DMS53 treated with DMSO at 0.1 percent for 48 hours (cell line): ENCODE measurements at regions not wholly inside any gene's neighbourhood (a gene's known extent, or its start where the extent isn't known, plus 50 kb on each side); places are given as distances from the start of the nearest gene placed in this dataset.

ENCODE experiments used
- DNase-seq: peaks from one replicate; lab custom pipeline; 2025; ENCODE audit not compliant: unreplicated experiment; lab: John Stamatoyannopoulos, UW

DNA sequence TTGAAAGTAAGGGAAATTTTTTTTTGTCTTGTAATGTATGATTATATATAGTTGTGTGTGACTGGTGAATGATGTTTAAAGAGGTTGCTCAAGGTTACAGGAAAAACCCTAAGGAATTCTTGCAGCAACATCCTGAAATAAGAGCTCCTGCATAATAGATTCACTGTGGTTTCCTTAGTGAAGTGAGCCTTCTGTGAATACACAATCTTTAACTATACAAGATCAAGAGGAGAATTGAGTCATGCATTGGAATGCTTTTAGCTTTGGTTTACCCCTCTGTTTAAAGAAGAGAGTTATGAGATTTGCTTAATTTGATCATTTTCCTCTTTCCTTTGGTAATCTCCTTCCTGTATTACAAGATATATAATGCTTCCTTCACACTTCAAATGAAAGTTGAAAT lies 141.6 kb upstream of the EYA4 start:
- no peak for DNase-seq

DNA sequence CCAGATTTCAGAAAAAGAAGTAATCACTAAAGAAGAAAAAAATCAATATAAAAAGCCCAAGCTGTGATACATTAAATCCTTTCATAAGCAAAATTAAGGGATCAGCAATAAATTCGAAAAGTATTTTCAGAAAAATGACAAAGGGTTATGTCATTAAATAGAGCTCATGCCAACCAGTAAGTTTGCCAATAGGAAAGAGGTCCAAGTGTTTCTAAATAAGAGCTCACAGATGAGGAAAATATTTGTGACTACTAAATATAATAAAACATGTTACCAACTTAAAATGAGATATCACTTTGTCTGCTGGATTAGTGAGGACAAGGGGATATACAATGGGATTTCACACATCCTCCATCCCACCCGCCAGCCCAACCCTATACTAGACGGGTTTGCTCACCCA lies 140.3 kb upstream of the EYA4 start:
- DNase-seq: no peak

DNA sequence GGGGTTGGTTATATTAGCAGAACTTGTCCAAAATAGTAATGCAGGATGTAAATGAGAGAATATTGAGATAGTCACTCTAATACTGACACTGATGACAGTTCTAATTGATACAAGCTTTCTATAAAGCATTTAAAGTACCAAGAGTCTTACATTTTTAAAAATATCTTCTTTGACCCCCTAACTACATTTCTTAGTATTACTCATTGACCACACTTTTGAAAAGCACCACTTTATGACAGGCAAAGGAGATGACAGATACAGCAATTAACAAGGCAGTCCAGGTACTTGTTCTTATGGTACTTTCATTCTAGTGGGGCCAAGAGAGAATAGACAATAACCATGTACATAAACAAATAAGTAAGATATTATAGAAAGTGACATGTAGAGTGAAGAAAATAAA lies 139.4 kb upstream of the EYA4 start:
- DNase-seq: no peak

DNA sequence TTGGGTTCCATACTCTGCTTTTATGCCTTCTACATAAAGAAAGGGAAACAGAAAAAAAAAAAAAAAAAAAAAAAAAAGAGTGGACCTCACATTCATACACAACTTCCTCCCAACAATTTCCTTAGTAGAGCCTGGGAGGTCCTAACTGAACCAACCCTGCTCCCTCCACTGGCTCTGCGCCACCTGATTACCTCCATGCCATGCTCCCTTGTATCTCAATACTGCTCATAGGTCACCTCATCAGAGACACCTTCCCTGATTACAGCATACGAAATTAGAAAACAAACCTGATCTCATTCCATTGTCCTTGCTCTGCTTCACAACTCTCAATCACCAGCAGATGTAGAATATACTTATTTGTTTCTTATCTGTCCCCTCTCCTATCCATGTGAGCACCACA lies 134.2 kb upstream of the EYA4 start:
- DNase-seq: no peak

DNA sequence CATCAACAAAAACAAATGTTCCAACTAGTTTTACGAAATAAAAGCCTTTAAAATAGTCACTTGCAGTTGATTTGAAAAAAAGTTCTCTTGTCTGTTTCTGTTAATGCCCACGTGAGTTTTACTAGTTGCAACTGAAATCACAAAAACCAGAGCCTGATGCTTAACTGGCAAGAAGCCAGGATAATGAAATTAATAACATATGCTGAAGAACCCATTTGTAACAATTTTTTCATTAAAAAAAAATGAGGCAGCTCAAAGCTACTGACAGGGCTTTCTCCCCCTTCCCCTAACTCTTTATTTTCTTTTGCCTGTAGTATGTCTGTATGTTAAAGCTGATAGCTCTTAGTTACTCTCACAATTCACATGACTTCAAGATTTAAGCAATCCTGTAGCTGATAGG lies 132.7 kb upstream of the EYA4 start:
- no peak for DNase-seq

DNA sequence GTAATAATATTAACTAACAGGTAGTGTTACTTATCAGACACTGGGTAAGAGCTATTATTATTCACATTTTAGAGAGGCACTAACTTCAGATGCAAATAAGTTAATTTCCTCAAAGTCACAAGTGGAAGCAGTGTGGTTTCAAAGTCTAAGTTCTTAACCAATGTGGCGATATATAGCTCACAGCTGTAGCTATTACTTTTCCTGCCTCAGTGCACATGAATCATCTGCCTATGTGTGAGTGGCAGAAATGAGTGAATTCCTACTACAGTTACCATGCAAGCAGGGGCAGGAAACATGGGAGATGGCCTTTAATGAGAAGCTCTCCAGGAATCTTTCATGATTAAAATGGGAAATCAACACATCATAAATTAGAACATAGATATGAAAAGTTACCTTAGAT lies 126.2 kb upstream of the EYA4 start:
- no peak for DNase-seq

DNA sequence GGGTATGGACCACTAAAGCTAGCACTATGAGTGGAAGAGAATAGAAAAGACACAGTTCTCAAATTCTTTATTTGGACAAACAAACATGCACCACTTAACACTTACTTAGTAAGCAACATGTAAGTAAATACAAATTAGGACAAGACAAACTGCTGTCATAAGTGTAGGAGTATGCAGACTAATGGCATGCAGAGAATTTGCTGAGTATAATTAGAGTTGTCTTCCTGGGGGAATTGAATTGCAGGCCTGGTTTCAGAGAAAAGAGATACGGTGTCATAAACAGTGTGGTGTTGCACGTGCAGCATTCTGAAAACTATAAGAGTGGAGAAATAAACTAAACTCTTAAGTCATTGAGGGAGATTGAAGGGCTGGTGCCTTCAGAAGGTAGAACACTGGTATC lies 125.2 kb upstream of the EYA4 start:
- no peak for DNase-seq

DNA sequence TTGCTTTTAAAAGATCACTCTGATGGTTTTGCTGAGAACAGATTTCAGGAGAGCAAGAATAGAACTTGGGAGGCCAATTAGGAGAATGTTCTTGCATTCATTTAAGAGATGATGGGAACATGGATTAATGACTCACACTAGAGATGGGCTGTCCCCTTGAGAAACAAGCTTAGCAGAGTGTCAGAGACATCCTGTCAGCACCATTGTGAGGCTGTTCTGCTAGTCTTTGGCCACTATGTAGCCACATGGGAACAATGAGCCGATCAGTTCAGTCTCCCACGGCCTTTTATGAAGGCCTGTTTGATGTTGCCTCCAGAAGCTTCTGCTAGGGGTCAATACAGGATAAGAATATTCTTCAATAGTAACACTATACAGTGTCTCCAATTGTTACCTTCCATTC lies 113.0 kb upstream of the EYA4 start:
- no peak for DNase-seq

DNA sequence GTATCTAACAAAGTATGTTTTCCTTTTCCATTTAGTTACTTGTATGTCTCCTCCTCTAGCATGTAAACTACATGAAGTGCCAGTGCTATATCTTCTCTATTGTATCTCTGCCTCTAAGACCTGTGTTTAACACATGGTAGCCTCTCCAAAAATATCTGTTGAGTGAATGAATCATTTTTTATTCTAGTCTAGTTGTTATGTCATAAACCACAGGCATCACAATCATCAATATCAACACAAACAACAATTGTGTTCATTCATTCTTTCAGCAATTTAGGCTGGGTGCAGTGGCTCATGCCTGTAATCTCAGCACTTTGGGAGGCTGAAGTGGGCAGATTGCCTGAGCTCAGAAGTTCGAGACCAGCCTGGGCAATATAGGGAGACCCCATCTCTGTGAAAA lies 111.6 kb upstream of the EYA4 start:
- no peak for DNase-seq

DNA sequence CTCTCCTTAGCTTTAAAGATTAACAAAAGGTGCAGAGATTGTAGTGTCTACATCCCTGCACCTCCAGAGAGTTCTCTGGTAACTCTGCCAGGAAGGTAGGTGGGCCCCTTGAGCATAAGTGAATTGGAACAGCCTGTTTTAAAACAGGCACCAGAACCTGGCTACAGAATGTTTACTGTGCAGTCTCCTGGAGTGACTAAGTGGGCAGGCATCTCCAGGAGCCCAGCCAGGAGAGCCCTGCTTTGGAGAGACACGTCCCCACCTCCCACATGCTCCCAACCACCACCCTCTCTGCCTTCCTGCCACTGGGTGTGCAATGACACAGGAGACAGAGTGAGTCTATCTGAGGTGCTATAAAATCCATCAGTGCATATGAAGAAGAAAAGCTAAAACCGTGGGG lies 110.3 kb upstream of the EYA4 start:
- peak; percentile 4 for DNase-seq

DNA sequence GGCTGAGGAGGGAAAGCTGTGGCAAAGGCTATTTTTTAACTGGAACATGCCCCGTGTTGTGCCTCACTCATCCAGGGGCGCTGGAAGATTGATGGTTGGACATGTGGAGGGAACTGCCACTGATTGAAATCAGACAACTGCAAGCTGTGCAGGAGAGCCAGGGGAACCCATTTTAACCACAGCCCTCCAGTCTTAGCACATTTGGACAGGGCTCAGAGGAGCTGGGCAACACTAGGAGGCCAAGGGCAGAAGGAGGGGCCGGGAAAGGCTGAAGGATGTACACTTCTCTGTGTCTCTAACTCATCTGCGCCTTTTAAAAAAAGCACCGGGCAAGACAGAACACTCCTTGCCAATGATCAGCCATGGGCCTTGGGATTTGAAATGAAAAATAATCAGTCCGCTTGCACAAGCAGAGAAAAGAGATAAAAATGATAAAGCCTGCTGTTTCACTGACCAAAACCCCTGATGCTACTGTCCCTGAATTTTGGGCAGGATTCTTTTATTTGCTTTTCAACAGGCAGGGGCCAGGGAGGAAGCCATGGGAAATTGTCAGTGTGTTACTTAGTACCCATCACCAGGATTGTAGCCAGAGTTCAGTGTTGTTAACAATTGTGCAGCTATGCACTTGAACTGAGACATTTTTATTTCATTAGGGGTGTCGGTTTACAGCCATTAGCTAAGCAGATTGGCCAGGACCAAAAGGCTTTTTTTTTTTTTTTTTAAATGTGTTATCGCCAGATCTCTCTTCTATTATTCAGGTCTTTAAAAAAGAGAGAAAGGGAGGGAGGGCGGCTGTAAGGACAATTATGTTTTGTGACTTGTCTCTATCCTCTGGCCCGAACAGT lies 109.3 kb upstream of the EYA4 start:
- no peak for DNase-seq

DNA sequence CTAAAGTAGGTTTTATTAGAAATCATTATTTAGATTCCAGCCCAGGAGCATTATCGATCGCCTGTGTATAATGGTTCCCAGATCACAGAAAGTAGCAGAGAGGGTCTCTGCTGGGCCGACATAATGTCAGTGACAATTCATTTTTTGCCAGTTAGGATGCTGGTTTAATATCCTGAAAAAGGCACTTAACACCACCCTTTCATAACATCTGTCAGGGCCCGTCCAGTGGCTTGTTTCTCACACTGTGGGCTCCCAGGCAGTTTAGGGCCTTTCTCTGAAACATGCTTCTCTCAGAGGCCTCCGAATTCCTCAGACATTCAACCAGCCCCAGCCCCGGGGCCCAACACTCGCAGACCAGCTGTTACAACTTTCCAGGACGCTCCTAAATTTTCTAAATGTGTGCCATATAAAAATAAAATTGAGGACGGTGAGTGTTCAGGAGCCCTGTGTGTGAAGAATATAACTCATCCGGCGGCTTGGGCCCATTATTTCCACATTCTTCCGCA lies 108.6 kb upstream of the EYA4 start:
- no peak for DNase-seq

DNA sequence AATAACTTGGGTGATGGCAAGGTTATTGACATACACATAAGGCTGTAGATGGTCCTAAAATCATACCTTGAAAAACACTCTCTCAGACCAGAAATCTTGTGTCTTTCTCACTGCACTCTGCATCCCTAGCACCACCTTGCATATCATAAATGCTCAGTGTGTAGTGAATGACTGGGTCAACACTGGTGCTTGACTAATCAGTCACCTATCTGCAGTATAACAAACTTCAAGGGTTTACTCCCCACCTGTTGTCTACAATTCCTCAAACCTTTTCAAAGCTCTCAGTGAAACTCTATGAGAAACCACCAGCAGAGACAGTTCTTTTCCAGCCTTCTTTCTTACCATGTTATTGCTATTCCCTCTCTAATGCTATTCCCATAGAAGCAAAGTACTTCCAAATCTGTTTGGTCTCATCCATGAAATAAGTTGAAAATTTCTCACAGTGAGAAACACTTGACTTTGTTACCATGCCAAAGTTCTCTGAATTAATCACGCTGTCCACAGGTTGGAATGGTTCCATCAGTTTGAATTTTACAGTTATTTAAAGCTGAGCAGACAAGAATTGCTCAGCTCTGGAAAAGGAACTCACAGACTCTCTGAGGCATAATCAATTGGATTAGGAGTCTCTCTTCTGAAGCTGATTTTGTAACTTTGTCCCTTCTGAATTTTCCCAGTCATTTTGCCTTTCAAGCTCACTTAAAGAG lies 104.8 kb upstream of the EYA4 start:
- no peak for DNase-seq

DNA sequence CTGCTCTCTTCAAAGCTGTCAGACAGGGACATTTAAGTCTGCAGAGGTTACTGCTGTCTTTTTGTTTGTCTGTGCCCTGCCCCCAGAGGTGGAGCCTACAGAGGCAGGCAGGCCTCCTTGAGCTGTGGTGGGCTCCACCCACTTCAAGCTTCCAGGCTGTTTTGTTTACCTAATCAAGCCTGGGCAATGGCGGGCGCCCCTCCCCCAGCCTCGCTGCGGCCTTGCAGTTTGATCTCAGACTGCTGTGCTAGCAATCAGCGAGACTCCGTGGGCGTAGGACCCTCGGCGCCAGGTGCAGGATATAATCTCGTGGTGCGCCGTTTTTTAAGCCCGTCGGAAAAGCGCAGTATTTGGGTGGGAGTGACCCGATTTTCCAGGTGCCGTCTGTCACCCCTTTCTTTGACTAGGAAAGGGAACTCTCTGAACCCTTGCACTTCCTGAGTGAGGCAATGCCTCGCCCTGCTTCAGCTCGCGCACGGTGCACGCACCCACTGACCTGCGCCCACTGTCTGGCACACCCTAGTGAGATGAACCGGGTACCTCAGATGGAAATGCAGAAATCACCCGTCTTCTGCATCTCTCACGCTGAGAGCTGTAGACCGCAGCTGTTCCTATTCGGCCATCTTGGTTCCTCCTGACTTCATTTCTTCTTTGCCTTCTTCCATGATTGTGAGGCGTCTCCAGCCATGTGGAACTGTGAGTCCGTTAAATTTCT lies 93.5 kb upstream of the EYA4 start:
- peak; percentile 4 for DNase-seq

DNA sequence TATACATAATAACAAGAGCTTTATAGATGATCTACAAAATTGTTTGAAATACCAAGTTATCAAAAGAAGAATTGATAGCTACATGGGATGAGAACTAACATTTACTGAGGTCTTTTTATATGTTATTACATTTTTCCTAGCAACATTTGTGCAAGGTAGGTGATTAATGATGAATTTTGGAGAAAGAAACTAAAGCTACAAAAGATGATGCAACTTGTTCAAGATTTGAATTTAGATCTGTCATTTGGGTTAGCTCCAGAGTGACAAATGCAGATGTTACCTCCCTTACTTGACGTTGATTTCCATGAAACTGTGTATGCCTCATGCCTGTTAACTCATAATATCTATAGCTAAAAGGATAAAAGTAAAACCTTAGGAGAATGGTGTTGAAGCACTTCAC lies 84.5 kb upstream of the EYA4 start:
- DNase-seq: no peak

DNA sequence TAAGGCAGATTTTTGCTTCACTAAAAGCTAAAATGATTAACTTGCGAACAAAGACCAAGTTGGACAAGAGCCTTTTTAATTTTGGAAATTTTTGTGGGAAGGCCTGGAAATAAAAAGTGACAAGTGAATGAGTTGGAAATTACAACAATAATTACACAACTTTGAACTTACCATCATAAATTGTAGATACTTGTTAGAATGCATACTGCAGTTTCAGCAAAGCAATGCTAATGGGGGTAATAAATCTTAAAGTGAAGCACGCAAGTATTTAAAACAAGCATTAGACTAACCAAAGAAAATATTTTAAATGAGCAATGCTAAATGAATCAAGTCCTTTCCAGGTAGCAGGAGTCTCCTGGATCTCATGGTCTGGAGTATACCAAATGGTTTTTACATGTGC lies 83.2 kb upstream of the EYA4 start:
- no peak for DNase-seq

DNA sequence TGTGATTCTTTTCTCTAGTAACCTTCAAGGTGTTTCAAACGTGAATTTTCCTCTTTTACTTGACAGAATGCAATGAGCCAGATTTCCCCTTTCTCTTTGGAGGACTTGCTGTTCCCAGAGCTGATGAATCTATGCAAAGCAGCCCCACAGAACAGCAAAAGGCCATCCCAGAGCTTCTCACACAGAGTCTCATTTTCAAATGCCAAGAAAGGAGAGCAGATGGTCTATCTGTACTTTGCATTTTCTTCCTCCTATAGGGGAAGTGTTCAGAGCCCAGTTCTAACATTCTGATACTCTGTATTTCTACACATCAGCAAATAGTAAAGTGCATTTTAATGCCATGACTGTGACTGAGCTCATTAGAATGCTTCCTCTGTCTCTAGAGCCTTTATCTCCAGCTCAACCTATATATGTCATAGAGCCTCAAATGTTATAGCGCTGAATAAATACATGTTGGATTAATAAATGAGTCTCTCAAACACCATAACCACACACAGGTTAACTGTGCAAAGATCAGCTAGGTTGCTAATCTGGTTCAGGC lies 81.8 kb upstream of the EYA4 start:
- no peak for DNase-seq

DNA sequence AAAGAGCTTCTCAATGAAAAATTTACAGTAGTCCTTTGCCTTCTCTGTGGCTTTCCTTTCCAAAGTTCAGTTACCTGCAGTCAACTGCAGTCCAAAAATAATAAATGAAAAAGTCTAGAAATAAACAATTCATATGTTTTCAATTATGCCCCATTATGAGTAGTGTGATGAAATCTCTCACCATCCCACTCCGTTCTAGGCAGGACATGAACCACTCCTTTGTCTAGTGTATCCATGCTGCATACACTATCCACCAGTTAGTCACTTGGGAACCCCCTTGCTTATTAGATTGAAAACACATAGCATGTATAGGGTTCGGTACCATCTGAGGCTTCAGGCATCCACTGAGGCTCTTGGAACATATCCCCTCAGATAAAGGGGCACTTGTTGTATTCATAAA lies 80.6 kb upstream of the EYA4 start:
- no peak for DNase-seq

DNA sequence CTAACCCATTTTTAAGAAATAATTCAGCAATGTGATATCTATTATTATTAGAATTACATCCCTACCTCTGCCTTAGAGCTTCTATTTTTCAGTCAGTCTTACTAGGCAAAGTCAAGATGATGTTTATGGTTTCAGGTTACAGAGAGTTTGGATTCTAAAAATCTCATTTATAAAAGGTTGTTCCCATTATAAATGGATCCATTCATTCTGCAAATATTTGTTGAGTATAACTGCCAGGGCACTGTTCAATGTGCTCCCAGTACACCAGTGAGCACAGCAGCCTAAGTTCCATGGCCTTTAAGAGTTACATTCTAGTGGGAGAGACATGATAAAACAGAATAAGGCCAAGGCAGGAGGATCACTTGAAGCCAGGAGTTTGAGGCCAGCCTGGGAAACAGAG lies 75.9 kb upstream of the EYA4 start:
- DNase-seq: no peak

DNA sequence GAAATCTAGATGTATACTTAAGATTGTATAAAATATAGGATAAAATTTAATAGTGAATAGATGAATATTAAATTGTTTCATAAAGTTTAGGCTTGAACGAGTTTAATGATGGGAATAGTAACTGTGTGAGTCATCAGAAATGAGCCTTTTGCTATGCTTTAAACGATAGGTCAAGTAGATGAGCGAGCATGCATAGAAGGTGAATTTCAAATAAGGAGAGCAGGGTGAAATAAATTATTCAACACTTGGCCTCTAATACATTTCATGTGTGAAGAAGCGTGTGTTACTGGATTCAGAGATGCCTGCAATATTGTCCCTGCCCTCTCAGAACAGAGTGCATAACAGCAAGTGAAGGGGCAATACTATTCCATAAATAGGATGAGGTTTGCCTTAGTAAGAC lies 74.4 kb upstream of the EYA4 start:
- DNase-seq: no peak

DNA sequence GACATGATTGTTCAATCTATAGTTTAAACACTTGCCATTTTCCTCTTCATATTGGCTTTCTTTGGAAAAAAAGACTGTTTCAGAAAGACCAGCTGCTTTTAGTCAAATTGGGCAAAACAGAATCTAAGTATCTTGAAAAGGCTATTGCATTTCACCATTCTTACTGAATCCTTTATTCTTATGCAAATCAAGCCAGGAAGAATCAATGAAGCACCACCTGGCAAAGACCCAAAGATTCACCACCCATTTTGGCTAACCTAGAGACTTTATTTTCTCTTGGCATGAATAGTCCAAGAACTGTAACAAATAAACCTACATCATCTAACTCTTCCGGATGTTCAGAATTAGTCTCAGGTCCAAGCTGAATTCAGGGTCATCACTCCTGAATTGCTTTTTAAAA lies 71.3 kb upstream of the EYA4 start:
- no peak for DNase-seq

DNA sequence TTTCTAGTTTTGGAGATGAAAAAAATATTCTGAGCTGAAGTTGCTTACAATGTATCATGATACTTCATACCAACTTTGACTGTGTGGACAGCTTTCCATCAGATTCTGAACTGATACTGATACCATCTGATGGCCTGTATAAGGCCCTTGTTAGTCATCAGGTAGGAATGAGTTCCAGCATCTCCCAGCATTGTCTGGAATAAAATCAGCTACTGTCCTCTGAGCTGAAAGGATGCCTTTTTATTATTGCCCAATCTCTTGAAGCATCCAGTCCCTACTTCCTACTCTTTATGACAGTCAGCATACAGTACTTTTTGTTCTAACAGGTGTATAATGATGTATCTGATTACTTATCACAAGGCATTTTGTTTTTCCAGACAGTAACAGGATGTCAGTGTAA lies 70.6 kb upstream of the EYA4 start:
- no peak for DNase-seq
